Transverse colon (tissue), 4 donors: ENCODE measurements at regions not wholly inside any gene's neighbourhood (a gene's known extent, or its start where the extent isn't known, plus 50 kb on each side); places are given as distances from the start of the nearest gene placed in this dataset.

Experiments
- DNase-seq: peaks from one replicate; pipeline ENCODE4 v3.0.0-alpha.2; 2019
- H3K27ac ChIP-seq, 4 donors: fragments of 200-600 bp; sonication (generic); 2 replicates each; pipeline ENCODE4 v1.5.1; 2016 to 2018; ENCODE audit warnings: inconsistent platforms in 4 of 4
- H3K27me3 ChIP-seq: fragments of 200-600 bp; sonication (generic); 2 replicates; pipeline ENCODE4 v1.5.1; 2017; ENCODE audit warnings: inconsistent platforms
- H3K36me3 ChIP-seq, 4 donors: fragments of 200-600 bp; sonication (generic); 2 replicates each; pipeline ENCODE4 v1.5.1; 2017 to 2019; ENCODE audit warnings: inconsistent platforms in 4 of 4
- H3K4me1 ChIP-seq, 4 donors: fragments of 200-600 bp; sonication (generic); 2 replicates each; pipeline ENCODE4 v1.5.1; 2017 to 2020; ENCODE audit warnings: inconsistent platforms in 4 of 4
- H3K4me3 ChIP-seq, 4 donors: fragments of 200-600 bp; sonication (generic); 1 replicate in 1 of 4; 2 replicates in 3 of 4; pipeline versions ENCODE4 v1.5.1 to v1.6.1; 2017 to 2019; ENCODE audit warnings: inconsistent platforms in 4 of 4
- H3K9me3 ChIP-seq, 2 donors: fragments of 200-600 bp; sonication (generic); 2 replicates each; pipeline ENCODE4 v1.5.1; 2017 to 2019; ENCODE audit warnings: inconsistent platforms in 2 of 2
- CTCF ChIP-seq, 5 experiments: fragments of 200-600 bp in 3 of 5; fragments of 450-650 bp in 2 of 5; sonication (generic) in 3 of 5; IDR thresholded peaks; 1 replicate in 2 of 5; 2 replicates in 3 of 5; pipeline ENCODE4 v1.5.1; 2016 to 2017; ENCODE audit warnings: antibody characterized with exemption in 5 of 5, inconsistent platforms in 3 of 5, mild to moderate bottlenecking in 2 of 5, moderate library complexity in 1 of 5
- EP300 ChIP-seq: sonication (generic); formaldehyde crosslinking; IDR thresholded peaks from one replicate; pipeline ENCODE4 v1.6.1; 2017; ENCODE audit warnings: antibody characterized with exemption, low read depth
- POLR2A ChIP-seq: fragments of 450-650 bp; IDR thresholded peaks from one replicate; pipeline ENCODE4 v1.6.1; 2016; ENCODE audit warnings: antibody characterized with exemption, mild to moderate bottlenecking, moderate library complexity
- POLR2AphosphoS5 ChIP-seq, 3 donors: sonication (generic); formaldehyde crosslinking; IDR thresholded peaks; one replicate each; pipeline ENCODE4 v1.6.1; 2016; ENCODE audit warnings: antibody characterized with exemption in 3 of 3
- WGBS, 2 donors: methylation state at CpG; one replicate each; pipeline ENCODE4 v1.1.5; 2018; ENCODE audit warnings: low coverage in 1 of 2; 5-methylcytosine and 5-hydroxymethylcytosine counted together
- in situ Hi-C, 4 donors: fragments of 200-750 bp; cut with MboI; loops; one replicate each; pipeline versions ENCODE4 v1.15.0 to v1.15.1; 2017; ENCODE audit warnings: low sequenced_read_pairs in 3 of 4, low pct_ligation_motif_present in 1 of 4, low pct_unique_long_range_greater_than_20kb in 1 of 4
- intact Hi-C: fragments of 100-400 bp; cut with DNase I; formaldehyde crosslinking; loops from one replicate; pipeline ENCODE4 v1.15.1; 2023; ENCODE audit warnings: low total_unique reads

- H3K27ac ChIP-seq, result peak overlapping the region in 2 of 4 donors; percentile 14 to 36
- peak; percentile 27 for DNase-seq
- 46 to 58% methylated on average over 4 of the region's 4 CpGs for WGBS, 2 donors
- in situ Hi-C loops, result no loop called here
- no peaks in the 10 kb centered on the region for H3K36me3 ChIP-seq
- intact Hi-C loops, result no loop called here
- H3K27me3 ChIP-seq, result no peaks in the 10 kb centered on the region
- no peak for TF ChIP-seq CTCF (IDR thresholded peaks at IDR 0.05)
- TF ChIP-seq POLR2A, result no peak
- no peak for TF ChIP-seq POLR2AphosphoS5 (IDR thresholded peaks at IDR 0.05)
- no peak for TF ChIP-seq EP300
- H3K4me1 ChIP-seq, result peaks cover 0 to 12% (median 2%) of the 10 kb centered on the region in 4 donors
- H3K9me3 ChIP-seq, result no peaks in the 10 kb centered on the region
- no peak overlapping the region for H3K4me3 ChIP-seq
These were observed 56.7 kb upstream of the PALMD start for GRCh38 chr1:99589186-99589636.

- Histone ChIP-seq H3K27ac (no peak overlapping the region), H3K36me3 (no peaks in the 10 kb centered on the region), H3K4me1 (peaks cover 0 to 12% (median 2%) of the 10 kb centered on the region in 4 donors), H3K4me3 (no peak overlapping the region), H3K9me3 (no peaks in the 10 kb centered on the region), H3K27me3 (no peaks in the 10 kb centered on the region)
- no peak for TF ChIP-seq EP300
- no peak for TF ChIP-seq POLR2A
- no peak for TF ChIP-seq CTCF (IDR thresholded peaks at IDR 0.05)
- no peak for TF ChIP-seq POLR2AphosphoS5 (IDR thresholded peaks at IDR 0.05)
- in situ Hi-C loops, result no loop called here
- WGBS, 2 donors, result 47 to 55% methylated on average over 3 to 4 of the region's 4 CpGs
- intact Hi-C loops, result no loop called here
- no peak for DNase-seq
These were observed 55.2 kb upstream of the PALMD start for GRCh38 chr1:99590578-99591209.

GRCh38 chr1:99591886-99592285 is 54.0 kb upstream of the PALMD start:
- no peak for DNase-seq
- intact Hi-C loops (no loop called here), in situ Hi-C loops (no loop called here)
- Histone ChIP-seq H3K27ac (no peak overlapping the region), H3K4me1 (peaks cover 0 to 12% (median 2%) of the 10 kb centered on the region in 4 donors), H3K27me3 (no peaks in the 10 kb centered on the region), H3K36me3 (no peaks in the 10 kb centered on the region), H3K4me3 (no peak overlapping the region), H3K9me3 (no peaks in the 10 kb centered on the region)
- 86 to 100% methylated on average over 1 of the region's 1 CpG for WGBS, 2 donors
- TF ChIP-seq POLR2A, result no peak
- TF ChIP-seq POLR2AphosphoS5 (IDR thresholded peaks at IDR 0.05), result no peak
- no peak for TF ChIP-seq EP300
- no peak for TF ChIP-seq CTCF (IDR thresholded peaks at IDR 0.05)

- no peak overlapping the region for H3K27ac ChIP-seq
- WGBS, 2 donors, result 69 to 93% methylated on average over 2 of the region's 2 CpGs
- H3K4me3 ChIP-seq, result no peak overlapping the region
- peaks cover 0 to 7% (median 2%) of the 10 kb centered on the region in 4 donors for H3K4me1 ChIP-seq
- no peak for DNase-seq
- no peak for TF ChIP-seq POLR2AphosphoS5 (IDR thresholded peaks at IDR 0.05)
- TF ChIP-seq CTCF (IDR thresholded peaks at IDR 0.05), result no peak
- no peak for TF ChIP-seq EP300
- TF ChIP-seq POLR2A, result no peak
- H3K36me3 ChIP-seq, result no peaks in the 10 kb centered on the region
- H3K27me3 ChIP-seq, result no peaks in the 10 kb centered on the region
- in situ Hi-C loops, result no loop called here
- H3K9me3 ChIP-seq, result no peaks in the 10 kb centered on the region
- intact Hi-C loops, result no loop called here
These were observed 51.7 kb upstream of the PALMD start for GRCh38 chr1:99594205-99594604.
